Esophagus mucosa (tissue), 1 donor: ENCODE measurements at regions not wholly inside any gene's neighbourhood (a gene's known extent, or its start where the extent isn't known, plus 50 kb on each side); places are given as distances from the start of the nearest gene placed in this dataset.
"Not testable (repeated sequence)": the region's sequence is repeated elsewhere in the genome, so short reads cannot be mapped to it uniquely, and the experiment has no call there.

Experiments used
- ATAC-seq: fragments of 200-7000 bp; cut with Tn5 transposase; one replicate; pipeline ENCODE4 v1.9.1; 2020
- donor health status: DM: yes; HTN: yes; CAD: no.

DNA sequence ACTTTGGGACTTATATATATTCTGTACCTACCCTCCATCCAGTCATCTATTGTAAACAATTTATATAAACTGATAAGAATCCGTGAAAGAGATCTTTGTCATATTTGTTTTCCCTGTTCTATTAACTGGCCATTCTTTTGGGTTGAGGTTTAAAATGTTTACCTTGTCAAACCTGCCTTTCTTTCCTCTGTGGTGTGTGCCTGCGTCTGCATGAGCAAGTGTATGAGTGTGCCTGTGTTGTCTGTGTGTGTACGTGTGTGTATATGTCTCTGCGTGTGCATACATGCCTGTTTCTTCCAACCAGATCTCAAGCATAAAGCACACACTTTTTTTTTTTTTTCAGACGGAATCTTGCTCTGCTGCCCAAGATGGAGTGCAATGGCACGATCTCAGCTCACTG lies 201.5 kb downstream of the C16orf95 start:
- ATAC-seq: no peak

DNA sequence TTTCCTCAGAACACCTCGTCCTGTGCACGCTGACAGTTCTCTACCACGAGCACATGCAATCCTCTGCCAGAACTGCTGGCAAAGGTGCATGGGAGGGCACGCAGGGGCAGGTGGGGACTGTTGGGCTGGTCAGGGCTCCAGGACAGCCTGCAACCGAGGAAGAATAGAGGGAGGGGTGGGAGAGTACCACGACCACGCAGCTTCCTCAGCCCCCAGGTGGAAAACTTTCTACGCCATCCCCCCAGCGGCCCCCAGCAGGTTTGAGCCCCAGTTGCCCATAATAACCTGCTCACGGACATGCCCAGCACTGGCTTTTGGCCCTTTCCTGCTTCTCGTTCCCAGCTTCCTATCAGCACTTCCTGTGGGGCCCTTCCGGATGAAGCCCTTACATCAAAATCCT lies 199.3 kb downstream of the C16orf95 start:
- ATAC-seq: no peak

DNA sequence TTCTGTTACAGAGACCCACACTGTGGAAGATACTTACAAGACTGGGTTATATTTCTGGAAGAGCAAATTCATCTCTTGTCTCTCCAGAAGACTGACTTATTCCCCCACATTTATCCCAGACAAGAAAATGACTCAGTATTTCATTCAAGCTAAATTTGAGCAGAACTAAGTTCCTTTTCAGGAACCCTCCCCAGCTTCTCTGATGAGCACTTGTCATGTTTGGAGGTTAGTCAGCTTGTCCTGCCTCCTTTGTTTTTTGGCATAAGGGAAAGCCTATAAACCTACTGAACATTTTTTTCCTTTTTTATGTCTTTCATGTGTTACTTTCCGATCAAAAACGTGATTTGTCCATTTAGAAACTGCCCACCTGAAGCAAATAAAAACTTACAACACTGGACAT lies 198.0 kb downstream of the C16orf95 start:
- ATAC-seq: no peak

DNA sequence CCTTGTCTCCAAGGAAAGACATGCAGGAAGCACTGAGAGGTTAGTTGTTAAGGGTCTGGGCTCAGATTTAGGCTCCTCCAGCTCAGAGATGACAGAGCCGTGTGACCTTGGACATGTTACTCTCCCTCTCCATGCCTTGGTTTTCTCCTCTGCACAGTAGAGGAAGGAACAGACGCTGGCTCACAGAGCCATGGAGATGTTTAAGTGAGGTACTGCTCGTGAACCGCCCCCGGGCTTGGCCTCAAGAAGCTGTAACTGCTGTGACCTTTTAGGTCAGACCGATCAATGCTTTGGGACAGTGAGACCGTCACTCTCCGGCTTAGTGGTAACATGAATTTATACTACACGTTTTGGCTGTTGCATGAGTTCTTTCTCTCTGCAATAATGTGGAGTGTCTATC lies 197.4 kb downstream of the C16orf95 start:
- no peak for ATAC-seq

DNA sequence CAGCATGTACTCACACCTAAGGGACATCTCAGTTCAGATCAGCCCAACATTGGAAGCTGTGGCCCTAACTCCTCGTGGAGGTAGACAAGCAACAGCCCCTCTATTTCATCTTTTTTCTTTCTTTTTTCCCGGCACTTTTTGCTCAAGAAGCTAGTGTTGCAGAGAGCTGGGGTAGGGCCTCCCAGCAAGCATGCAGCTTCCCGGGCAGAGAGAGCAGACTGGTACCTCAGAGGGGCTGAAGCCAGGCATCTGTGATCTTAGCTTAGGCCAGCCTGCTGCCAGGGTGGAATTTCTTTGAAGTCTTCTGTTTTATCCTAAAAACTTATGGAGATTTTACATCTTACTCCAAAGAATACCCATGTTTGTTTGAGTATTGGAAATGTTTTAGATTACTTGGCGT lies 195.4 kb downstream of the C16orf95 start:
- no peak for ATAC-seq

DNA sequence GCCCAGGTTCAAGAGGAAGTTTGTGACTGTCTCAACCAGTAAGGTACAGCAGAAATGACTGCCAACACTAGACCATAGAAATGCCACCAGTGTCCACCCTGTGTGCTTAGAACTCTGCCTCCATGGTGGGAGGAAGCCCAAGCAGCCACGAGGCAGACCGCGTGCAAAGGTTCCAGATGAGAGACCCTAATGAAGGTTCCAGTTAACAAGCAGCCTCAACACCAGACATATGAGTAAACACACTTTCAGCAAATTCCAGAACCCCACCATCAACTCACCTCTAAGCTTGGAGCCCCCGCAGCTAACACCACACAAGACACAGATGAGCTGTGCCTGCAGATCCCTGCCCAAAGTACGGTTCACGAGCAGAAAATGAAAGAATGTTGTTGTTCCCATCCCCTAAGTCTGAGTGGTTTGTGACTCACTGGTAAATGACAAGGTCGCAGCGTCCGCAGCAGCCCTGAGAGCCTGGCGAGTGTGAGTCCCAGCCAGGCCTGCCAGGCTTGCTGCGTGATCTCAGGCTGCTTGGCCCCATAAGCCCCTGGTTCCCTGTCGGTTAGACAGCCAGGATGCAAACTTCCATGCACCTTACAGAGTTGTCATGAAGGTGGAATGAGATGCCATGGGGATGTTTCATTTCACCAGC lies 193.7 kb downstream of the C16orf95 start:
- ATAC-seq: no peak

DNA sequence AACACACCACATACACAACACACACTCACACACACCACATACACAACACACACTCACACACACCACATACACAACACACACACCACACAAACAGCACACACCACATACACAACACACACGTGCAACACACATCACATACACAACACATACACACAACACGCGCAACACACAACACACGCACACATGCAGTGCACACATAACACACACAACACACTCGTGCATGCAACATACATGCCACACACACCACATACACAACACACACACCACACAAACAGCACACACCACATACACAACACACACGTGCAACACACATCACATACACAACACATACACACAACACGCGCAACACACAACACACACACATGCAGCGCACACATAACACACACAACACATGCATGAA lies 192.8 kb downstream of the C16orf95 start:
- not testable (repeated sequence) for ATAC-seq

DNA sequence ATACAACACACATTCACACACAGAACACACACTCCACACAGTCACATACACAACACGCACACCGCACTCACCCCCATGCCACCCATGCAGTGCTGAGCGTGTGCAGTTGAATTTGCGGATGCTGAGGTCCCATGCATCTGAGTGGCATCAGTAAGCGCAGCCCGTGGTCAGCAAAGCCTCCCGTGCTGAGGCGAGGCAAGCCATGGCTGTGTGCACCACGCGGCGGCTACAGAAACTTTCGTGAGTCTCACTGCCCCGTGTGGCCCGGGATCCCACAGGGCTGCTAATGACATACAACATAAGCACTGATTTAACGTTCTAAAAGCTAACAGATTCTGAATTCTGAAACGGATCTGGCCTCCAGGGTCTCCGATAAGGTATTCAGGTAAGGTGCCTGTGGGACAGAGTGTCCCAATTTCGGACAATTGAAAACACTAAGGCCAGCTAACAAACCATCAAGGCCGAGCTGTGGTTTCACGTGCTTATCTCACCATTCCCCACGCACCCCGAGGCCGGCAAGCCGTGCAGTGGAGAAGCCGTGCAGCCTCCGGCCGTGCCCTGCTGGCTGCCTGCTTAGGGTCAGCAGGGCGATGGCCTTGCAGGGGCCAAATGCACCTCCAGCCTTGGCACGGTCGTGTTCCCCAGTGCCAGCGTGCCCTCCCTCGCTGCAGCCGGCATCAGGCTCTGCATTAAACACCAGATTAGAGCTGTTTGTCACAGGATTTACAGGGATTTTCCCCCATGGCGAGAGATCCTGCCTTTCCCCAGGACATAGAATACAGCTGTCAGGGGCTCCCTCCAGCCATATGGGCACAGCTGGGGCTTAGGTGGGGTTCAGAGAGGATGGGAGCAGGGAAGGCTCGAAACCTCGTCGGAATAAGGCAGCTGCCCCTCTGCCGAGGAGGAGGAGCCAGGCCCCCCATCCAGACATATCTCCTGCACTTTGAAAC lies 191.7 kb downstream of the C16orf95 start:
- no peak for ATAC-seq

DNA sequence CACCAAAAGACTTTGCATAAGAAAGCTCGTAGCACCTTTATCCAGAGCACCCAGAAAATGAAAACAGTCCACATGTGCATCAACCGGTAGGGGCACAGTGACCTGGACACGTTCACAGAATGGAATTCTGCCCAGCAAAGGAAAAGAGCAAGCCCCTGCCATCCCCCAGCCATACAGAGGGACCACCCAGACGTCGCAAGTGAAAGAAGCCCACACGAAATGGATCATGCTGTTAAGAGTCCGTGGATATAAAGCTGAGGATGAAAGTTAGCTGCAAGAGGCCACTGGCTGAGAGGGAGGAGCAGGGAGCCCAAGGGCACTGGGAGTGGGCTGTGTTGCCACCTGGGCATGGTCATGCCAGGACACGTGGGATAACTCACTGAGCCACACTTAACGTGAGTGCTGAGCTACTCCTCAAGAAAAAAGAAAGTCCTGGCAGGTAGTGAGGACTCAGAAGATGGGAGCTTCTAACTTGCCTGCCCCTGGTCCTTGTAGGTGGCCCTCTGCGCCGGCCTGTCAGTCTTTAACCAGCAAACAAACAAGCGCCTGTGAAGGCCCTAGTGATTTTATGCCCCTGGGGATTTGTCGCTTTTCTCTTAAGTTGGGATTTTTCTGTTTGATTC lies 190.7 kb downstream of the C16orf95 start:
- no peak for ATAC-seq

DNA sequence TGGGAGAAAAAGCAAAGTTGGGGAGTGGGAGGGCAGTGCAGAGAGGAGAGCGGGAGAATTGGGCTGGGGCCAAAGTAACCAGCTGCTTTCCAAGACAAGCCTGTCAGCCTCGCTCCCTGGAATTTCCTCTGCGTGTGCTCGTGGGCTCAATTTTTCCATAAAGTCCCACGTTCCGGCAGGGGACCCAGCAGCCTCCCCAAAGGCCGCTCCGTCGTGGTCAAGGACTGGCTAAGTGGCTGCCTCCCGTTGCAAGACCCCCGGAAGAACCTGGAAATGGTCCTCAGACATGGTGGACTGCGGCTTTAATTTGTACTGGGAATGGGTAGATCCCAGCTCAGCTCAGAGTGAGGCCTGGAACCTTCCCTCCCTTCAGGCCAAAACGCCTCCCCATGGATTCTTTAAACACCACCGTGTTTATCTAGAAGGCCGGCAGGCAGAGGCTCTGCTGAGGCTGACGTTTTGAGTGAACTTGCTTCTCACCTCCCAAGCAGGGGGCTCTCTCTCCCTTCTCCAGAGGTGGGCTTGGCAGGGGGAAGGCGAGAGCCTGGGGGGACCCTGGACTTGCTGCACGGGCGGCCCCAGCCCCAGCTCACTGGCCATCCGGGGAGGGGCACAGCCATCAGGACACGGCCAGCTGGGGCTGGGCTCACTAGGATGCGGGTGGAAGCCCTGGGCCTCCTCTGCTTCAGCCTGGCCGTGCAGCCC lies 190.0 kb downstream of the C16orf95 start:
- no peak for ATAC-seq

DNA sequence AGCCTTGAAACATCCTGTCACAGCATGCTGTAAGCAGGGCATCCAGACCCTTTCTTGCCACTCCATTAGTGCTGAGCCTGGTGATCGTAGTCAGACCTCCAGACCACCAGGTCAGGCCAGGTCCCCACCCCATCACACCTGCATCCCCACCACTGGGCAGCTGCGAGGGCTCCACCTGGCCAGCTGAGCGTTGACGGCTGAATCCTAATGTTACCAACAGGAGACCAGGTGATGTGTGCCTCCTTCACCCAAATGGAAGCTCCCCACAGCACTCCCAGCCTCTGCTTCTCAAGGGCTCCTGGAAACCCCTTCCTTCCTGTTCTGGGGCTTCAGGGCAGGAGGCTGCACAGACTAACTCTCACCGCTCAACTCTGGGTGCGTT lies 189.4 kb downstream of the C16orf95 start:
- ATAC-seq: no peak

DNA sequence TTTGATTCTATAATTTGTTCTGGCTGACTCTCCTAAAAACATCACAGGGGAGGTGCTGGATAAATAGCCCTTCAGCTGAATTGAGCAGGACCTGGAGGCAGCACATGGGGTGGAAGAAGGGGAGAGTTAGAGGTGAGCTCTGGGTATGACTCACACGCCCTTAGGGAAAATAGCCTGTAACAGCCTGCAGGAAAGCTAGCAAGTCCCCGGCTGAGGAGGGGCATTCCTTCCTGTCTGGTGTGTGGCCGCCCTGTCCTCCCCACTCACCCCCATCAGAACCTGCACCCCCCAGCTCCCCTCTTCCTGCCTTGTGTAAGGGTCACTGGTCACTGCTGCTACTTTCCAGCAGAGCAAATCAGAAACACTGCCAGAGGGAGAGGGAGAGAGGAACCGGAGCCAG lies 187.4 kb downstream of the C16orf95 start:
- peak; percentile 31 for ATAC-seq

DNA sequence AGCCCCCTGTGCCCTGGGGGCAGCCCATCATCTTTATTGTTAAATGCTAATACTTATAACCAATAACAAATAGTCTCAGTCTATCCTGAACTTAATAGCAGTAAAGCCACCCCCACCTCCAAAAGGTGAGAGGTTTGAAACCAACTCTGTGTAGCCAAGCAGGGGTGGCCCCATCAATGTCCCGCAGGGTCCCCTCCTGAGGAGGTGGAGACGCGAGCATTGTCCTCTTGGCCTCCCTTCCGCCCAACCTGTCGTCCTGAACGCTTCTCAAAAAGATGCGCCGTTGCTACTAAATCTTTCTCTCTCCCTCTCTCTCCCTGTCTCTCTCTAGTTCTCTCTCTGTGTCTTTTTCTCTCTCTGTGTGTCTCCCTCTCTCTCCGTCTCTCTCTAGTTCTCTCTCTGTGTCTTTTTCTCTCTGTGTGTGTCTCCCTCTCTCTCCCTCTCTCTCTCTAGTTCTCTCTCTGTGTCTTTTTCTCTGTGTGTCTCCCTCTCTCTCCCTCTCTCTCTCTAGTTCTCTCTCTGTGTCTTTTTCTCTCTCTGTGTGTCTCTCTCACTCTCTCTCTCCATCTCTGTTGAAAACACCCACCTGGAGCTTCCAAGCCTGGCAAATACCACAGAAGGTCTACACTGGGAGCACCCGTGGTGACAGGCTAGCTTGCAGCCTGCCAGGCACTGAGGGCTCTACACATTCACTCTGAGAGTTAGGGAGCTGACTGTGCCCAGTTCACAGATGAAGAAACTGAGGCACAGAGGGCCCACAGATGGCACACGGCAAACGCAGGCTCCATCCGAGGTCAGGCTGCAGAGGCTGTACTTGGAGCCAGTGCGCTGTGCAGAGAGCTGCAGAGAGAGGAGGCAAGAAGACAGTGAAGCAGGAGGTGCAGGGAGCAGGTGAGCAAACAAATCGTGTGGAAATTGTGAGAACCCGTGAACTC lies 185.9 kb downstream of the C16orf95 start:
- no peak for ATAC-seq

DNA sequence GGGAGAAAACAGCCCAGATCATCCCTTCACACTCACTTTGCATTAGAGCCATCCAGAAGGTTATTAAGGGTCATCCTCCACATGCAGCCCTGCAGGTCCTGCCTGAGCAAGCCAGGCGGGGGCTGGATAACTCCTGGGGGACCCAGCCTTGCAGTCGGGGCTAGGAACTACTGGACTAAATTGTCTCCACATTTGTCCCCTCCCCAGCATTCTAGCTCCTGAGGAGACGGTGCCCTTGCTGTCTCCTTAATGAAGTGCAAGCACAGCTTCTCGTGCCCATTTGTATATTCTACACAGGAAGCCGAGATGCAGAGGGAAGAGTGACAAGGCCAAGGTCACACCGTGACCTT lies 185.2 kb downstream of the C16orf95 start:
- no peak for ATAC-seq

DNA sequence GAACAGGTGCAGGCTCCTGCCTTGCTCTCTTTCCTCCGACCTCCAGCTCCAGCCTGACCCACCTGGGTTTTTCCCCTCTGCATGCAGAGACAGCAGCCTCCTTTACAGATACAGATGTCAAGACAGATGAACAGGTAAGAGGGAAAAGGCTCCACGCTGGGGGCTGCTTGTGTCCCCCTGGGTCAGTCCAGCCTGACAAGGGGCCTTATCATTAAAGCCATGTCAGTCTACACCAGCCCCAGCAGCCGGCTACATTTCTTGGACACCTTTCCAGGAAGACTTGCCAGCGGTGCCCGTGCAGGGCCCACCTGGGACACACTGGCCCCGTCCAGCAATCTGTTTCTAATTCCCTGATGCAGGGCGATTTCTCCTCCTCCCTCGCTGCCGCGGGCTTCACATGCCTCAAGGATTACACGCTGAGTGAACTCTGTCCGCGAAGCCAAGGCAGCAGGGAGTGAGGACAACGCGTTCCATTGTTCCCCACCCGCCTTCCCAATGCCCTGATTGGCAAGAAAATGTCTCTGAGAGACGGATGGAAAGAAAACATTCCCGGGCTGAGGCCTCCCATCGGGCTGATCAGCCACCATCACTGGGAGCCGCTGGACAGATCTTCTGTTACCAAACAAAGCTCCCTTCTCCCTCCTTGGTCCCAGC lies 184.7 kb downstream of the C16orf95 start:
- no peak for ATAC-seq

DNA sequence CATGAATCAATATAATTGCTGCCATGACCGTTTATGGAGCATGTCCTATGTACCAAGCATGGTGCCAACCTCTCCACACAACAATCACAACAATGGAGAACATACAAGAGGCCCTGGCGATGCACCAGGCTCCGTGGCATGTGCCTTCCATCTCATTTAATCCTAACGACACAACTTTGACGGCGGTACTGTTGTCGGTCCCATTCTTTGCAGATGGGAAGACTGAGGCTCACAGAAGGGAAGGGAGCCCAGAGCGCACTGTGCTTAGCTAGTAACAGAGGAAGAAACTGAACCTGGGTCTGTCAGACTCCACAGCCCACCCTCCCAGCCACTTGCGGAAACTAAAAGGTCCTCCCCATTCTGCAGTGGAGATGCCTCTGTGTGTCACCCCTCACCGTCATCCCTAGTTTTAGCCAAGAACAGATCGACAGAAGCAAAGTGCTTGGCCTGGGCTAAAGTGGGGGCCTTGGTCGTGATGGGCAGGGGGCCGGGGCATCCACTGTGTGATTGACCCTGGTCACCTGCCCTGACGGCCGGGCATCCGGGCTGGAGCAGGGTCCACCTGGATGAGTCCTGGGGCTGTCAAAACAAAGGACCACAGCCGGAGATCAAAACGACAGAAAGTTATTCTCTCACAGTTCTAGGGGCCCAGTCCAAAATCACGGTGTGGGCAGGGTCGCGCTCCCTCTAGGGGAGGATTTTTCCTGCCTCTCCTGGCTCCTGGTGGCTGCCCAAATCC lies 183.9 kb downstream of the C16orf95 start:
- no peak for ATAC-seq

DNA sequence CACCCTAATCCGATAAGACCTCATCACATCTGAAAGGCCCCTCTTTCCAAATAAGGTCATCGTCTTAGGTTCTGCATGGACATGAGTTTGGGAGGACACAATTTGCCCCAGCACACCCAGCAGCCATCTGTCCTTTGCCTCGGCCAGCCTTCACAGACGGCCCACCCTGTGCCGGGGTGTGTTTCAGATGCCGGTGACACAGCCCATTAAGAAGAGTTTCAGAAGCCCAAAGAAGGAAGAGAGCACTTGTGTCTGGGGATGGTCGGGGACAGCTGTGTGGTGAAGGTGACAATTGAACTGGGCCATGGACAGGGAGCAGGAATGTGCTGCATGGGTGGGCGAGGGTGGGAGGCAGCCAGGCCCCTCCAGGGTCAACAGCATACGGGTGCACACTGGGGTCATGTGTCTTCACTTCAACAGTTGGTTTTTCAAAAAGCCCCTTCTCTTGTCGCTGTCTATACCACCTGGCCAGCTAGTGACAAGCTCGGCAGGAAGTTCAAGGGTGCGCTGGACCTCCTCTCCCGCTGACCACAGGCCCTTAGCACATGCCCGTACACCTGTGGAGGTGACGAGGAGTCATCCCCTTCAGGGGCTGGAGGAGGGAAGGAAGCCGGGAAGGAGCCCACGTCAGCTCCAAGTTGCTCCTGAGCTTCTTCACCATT lies 183.1 kb downstream of the C16orf95 start:
- ATAC-seq: no peak

DNA sequence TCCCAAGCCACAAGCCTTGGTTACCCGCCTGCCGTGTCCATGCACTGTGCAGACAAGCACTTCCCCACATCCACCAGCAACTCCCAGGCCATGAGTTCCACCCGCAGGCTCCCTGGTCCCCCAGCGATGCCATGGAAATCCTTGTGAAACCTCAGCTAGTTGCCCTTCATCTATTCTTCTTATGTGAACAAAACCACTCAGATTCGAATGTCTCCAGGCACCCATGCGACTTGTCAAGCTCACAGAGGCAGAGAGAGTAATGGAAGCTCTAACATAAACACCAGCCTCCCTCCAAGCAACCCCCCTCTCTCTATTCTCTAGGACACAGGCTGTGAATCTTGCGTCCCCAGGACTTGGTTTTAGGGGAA lies 182.6 kb downstream of the C16orf95 start:
- ATAC-seq: no peak

DNA sequence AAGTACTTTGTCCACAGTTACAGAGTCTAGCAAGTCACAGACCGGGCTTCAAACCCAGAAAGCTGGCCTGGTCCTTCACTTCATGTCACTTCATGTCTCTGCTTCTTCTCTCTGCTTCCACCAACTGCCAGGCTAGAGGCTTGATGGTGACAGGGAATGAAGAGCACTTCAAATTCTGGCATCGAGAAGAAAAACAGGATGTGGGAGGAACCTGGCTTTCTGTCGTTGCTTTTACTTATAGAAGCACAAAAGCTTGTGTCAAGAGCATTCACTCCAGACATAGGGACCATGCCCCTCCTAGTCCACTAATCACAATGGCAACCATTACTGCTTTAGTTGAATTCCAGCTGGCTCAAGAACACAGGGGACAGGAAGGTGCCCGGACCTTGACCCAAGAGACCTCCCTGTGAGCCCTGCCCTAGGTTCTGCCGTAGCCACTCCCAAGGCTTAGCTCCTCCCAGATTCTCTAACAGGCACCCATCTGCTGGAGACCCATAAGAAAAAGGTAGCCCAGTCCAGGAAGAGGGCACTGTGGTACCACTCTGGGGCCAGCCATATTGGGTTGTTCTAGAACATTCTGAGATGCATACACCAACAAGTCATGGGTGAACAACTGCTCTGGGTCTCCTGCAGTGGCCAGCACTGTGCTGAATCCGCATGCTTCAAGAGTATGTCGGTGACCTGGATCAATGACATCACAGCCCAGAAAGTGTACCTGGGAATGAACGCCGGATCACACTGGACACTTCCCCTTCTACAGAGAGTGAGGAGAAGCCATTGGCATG lies 181.8 kb downstream of the C16orf95 start:
- ATAC-seq: no peak
